Endodermal cell (in vitro differentiated cells): ENCODE measurements at regions not wholly inside any gene's neighbourhood (a gene's known extent, or its start where the extent isn't known, plus 50 kb on each side); places are given as distances from the start of the nearest gene placed in this dataset.

Experiments
- DNase-seq: peaks from one replicate; pipeline ENCODE4 v3.0.0-alpha.2; 2017
- H3K27ac ChIP-seq: 2 replicates; pipeline ENCODE4 v1.5.1; 2013; ENCODE audit warnings: mild to moderate bottlenecking, low read depth, low read length, moderate library complexity
- H3K27me3 ChIP-seq: 2 replicates; pipeline ENCODE4 v1.6.1; 2013; ENCODE audit warnings: mild to moderate bottlenecking, low read length, moderate library complexity; ENCODE audit not compliant: insufficient read depth, control insufficient read depth, poor library complexity, severe bottlenecking
- H3K36me3 ChIP-seq: 2 replicates; pipeline ENCODE4 v1.7.0; 2013; ENCODE audit warnings: mild to moderate bottlenecking, low read length, moderate library complexity; ENCODE audit not compliant: control insufficient read depth, insufficient read depth
- H3K4me1 ChIP-seq: one replicate; pipeline ENCODE4 v1.7.0; 2013; ENCODE audit warnings: low read length; ENCODE audit not compliant: control insufficient read depth, insufficient read depth
- H3K4me3 ChIP-seq: 2 replicates; pipeline ENCODE4 v1.5.1; 2013; ENCODE audit warnings: mild to moderate bottlenecking, low read length, moderate library complexity
- H3K9ac ChIP-seq: 2 replicates; pipeline ENCODE4 v1.6.1; 2013; ENCODE audit warnings: mild to moderate bottlenecking, low read length, moderate library complexity; ENCODE audit not compliant: poor library complexity, severe bottlenecking; ENCODE audit errors: extremely low read depth
- H3K9me3 ChIP-seq: 2 replicates; pipeline ENCODE4 v1.6.1; 2013; ENCODE audit warnings: mild to moderate bottlenecking, low read length, moderate library complexity; ENCODE audit not compliant: control insufficient read depth
- H3K27ac Mint-ChIP-seq: 2 replicates; pipeline ENCODE4 v1.8.0; 2020; ENCODE audit warnings: mixed read lengths
- H3K27me3 Mint-ChIP-seq: 2 replicates; pipeline ENCODE4 v1.8.0; 2021; ENCODE audit warnings: mild to moderate bottlenecking, mixed read lengths; ENCODE audit not compliant: insufficient read depth
- H3K36me3 Mint-ChIP-seq: 2 replicates; pipeline ENCODE4 v1.8.0; 2020; ENCODE audit warnings: low read depth, mixed read lengths
- H3K4me1 Mint-ChIP-seq: 2 replicates; pipeline ENCODE4 v1.8.0; 2020; ENCODE audit warnings: mixed read lengths
- H3K4me3 Mint-ChIP-seq: 2 replicates; pipeline ENCODE4 v1.8.0; 2020; ENCODE audit warnings: mild to moderate bottlenecking, moderate library complexity, mixed read lengths
- H3K9me3 Mint-ChIP-seq: 2 replicates; pipeline ENCODE4 v1.8.0; 2020; ENCODE audit warnings: mild to moderate bottlenecking, mixed read lengths
- CTCF ChIP-seq: fragments of 200-600 bp; sonication (generic); conservative IDR thresholded peaks from 2 replicates; pipeline ENCODE4 v1.5.0; 2021; ENCODE audit warnings: antibody characterized with exemption, mild to moderate bottlenecking
- WGBS, 2 experiments: methylation state at CpG; one replicate each; pipeline versions ENCODE4 v1.1.5 to v1.1.7; 2013; ENCODE audit warnings: missing lambda C conversion rate in 2 of 2, mixed read lengths in 1 of 2; ENCODE audit not compliant: insufficient coverage in 1 of 2, insufficient read length in 1 of 2; 5-methylcytosine and 5-hydroxymethylcytosine counted together

GRCh38 chr3:1468145-1468544, 375.3 kb downstream of the CNTN6 start:
- no peaks in the 10 kb centered on the region for H3K4me1 ChIP-seq
- H3K4me3 ChIP-seq, result no peak overlapping the region
- peaks cover 7% of the 10 kb centered on the region for H3K9me3 Mint-ChIP-seq
- H3K9me3 ChIP-seq, result peaks cover 9% of the 10 kb centered on the region
- H3K9ac ChIP-seq, result no peak overlapping the region
- no peaks in the 10 kb centered on the region for H3K27me3 ChIP-seq
- no peaks in the 10 kb centered on the region for H3K36me3 ChIP-seq
- no peaks in the 10 kb centered on the region for H3K27me3 Mint-ChIP-seq
- no peak overlapping the region for H3K27ac ChIP-seq
- no peak overlapping the region for H3K27ac Mint-ChIP-seq
- H3K4me1 Mint-ChIP-seq, result no peaks in the 10 kb centered on the region
- WGBS, 2 experiments, result 94 to 100% methylated on average over 1 to 4 of the region's 4 CpGs
- no peak for TF ChIP-seq CTCF
- H3K36me3 Mint-ChIP-seq, result no peaks in the 10 kb centered on the region
- no peak overlapping the region for H3K4me3 Mint-ChIP-seq
- DNase-seq, result no peak

DNA sequence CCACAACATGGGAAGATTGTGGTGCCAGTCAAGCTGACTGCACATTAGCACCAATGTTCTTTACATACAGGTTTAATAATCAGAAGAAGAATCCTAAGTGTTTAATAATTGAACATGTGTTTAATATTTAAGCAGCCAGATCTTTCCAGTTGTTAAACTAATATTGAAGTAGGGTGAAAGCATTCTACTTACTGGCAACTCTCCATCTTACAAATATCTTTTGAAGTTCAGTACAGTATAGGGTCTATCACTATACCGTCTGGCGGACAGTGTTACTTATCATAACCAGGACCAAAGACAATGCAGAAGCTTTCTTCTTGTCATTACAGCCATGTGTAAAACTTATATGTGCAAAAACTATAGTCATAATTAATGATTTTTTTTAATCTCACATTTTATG, 376.4 kb downstream of the CNTN6 start:
- Histone ChIP-seq H3K4me3 (no peak overlapping the region), H3K27ac (no peak overlapping the region), H3K9ac (no peak overlapping the region), H3K9me3 (peaks cover 9% of the 10 kb centered on the region), H3K36me3 (no peaks in the 10 kb centered on the region), H3K4me1 (no peaks in the 10 kb centered on the region), H3K27me3 (no peaks in the 10 kb centered on the region)
- Mint-ChIP-seq H3K27ac (no peak overlapping the region), H3K9me3 (peaks cover 7% of the 10 kb centered on the region), H3K4me3 (no peak overlapping the region), H3K4me1 (no peaks in the 10 kb centered on the region), H3K27me3 (no peaks in the 10 kb centered on the region), H3K36me3 (no peaks in the 10 kb centered on the region)
- DNase-seq, result no peak
- no peak for TF ChIP-seq CTCF
- 84% methylated on average over 2 of the region's 2 CpGs; no CpG with 5 or more reads in 1 of the 2 experiments for WGBS, 2 experiments

DNA sequence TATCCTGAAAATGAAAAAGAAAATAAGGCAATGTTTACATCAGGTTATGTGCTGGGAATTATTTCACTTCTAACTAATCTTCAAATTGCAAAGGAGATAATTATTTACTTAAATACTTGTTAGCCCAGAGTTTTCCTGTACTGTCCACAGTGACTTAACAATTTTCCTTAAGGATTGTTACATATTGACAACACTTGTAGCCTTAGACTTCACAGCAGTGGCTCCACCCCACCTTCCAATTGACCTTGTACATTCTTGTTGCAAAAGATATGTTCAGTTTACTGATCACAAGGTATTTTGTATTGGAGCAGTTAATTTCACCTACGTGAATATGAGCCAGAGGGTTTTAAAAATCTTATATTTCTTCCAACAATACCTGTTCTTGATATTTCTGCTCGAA, 376.9 kb downstream of the CNTN6 start:
- 70 to 83% methylated on average over 1 to 2 of the region's 2 CpGs for WGBS, 2 experiments
- Histone ChIP-seq H3K36me3 (no peaks in the 10 kb centered on the region), H3K4me3 (no peak overlapping the region), H3K9ac (no peak overlapping the region), H3K4me1 (no peaks in the 10 kb centered on the region), H3K27me3 (no peaks in the 10 kb centered on the region), H3K9me3 (peaks cover 9% of the 10 kb centered on the region), H3K27ac (no peak overlapping the region)
- Mint-ChIP-seq H3K4me1 (no peaks in the 10 kb centered on the region), H3K27ac (no peak overlapping the region), H3K4me3 (no peak overlapping the region), H3K36me3 (no peaks in the 10 kb centered on the region), H3K9me3 (peaks cover 7% of the 10 kb centered on the region), H3K27me3 (no peaks in the 10 kb centered on the region)
- no peak for DNase-seq
- no peak for TF ChIP-seq CTCF
